ENCODE measurements at regions not wholly inside any gene's neighbourhood (a gene's known extent, or its start where the extent isn't known, plus 50 kb on each side); places are given as distances from the start of the nearest gene placed in this dataset.

DNA sequence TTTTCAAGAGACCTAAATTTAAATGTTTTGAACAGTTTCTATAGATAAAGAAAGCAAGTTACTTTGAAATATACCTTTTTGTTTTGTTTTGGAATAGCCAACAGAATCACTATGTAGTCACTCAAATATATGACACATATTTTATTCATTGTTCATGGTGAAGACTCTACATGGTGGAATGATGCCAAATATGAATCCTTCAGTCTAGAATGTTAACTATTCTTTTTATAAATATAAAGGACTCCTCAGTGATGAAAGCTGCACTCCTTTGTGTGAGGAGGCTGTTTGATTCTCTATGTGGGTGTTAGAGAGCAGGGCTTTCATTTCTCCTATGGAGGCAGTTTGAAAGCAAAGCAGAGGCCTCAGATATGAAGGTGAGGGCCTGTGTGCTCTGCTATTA, 396.4 kb upstream of the LRRTM1 start:
- no peak for DNase-seq (ENCODE audit: low read depth)
- no peak overlapping the region for H3K4me3 ChIP-seq (ENCODE audit: low read depth, low read length)

Data from skeletal muscle cell (primary cell).